ENCODE measurements at regions not wholly inside any gene's neighbourhood (a gene's known extent, or its start where the extent isn't known, plus 50 kb on each side); places are given as distances from the start of the nearest gene placed in this dataset.

DNA sequence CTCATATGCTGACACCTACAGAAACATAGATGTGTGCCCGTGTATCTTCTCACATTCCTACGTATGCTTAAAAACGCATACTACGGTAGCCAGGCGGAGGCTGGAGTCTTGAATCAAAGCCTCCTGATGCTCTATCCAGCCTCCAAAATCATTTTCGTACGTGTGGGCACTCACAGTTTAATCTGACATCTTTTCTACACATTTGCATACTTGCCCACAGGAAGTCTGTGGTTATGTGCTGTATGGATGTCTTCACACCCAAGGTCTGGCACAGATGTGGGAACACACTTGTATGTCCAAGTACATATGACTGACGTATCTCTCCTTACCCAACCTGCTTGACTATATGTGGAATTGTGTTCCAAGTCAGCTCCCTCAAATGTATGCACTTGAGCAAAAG is 561.8 kb upstream of the CADM1 start:
- TF ChIP-seq, protein P1, sequence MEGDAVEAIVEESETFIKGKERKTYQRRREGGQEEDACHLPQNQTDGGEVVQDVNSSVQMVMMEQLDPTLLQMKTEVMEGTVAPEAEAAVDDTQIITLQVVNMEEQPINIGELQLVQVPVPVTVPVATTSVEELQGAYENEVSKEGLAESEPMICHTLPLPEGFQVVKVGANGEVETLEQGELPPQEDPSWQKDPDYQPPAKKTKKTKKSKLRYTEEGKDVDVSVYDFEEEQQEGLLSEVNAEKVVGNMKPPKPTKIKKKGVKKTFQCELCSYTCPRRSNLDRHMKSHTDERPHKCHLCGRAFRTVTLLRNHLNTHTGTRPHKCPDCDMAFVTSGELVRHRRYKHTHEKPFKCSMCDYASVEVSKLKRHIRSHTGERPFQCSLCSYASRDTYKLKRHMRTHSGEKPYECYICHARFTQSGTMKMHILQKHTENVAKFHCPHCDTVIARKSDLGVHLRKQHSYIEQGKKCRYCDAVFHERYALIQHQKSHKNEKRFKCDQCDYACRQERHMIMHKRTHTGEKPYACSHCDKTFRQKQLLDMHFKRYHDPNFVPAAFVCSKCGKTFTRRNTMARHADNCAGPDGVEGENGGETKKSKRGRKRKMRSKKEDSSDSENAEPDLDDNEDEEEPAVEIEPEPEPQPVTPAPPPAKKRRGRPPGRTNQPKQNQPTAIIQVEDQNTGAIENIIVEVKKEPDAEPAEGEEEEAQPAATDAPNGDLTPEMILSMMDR (IDR thresholded peaks at IDR 0.05; ENCODE audit: low read depth, low read length, missing input control) = no peak
- TF ChIP-seq YY1 (IDR thresholded peaks at IDR 0.05) (no peak), RAD21 (IDR thresholded peaks at IDR 0.05) (no peak), SP1 (IDR thresholded peaks at IDR 0.05) (no peak), EGR1 (IDR thresholded peaks at IDR 0.05; ENCODE audit: low read depth in 2 of 2) (no peak), RXRA (IDR thresholded peaks at IDR 0.05) (no peak), JUND (IDR thresholded peaks at IDR 0.05) (no peak)
- TF ChIP-seq, protein P2, sequence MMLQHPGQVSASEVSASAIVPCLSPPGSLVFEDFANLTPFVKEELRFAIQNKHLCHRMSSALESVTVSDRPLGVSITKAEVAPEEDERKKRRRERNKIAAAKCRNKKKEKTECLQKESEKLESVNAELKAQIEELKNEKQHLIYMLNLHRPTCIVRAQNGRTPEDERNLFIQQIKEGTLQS (IDR thresholded peaks at IDR 0.05) = no peak
- TF ChIP-seq, protein P3, sequence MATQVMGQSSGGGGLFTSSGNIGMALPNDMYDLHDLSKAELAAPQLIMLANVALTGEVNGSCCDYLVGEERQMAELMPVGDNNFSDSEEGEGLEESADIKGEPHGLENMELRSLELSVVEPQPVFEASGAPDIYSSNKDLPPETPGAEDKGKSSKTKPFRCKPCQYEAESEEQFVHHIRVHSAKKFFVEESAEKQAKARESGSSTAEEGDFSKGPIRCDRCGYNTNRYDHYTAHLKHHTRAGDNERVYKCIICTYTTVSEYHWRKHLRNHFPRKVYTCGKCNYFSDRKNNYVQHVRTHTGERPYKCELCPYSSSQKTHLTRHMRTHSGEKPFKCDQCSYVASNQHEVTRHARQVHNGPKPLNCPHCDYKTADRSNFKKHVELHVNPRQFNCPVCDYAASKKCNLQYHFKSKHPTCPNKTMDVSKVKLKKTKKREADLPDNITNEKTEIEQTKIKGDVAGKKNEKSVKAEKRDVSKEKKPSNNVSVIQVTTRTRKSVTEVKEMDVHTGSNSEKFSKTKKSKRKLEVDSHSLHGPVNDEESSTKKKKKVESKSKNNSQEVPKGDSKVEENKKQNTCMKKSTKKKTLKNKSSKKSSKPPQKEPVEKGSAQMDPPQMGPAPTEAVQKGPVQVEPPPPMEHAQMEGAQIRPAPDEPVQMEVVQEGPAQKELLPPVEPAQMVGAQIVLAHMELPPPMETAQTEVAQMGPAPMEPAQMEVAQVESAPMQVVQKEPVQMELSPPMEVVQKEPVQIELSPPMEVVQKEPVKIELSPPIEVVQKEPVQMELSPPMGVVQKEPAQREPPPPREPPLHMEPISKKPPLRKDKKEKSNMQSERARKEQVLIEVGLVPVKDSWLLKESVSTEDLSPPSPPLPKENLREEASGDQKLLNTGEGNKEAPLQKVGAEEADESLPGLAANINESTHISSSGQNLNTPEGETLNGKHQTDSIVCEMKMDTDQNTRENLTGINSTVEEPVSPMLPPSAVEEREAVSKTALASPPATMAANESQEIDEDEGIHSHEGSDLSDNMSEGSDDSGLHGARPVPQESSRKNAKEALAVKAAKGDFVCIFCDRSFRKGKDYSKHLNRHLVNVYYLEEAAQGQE (IDR thresholded peaks at IDR 0.05) = no peak
